Glutamatergic neuron (in vitro differentiated cells): ENCODE measurements at regions not wholly inside any gene's neighbourhood (a gene's known extent, or its start where the extent isn't known, plus 50 kb on each side); places are given as distances from the start of the nearest gene placed in this dataset.
"Not testable (repeated sequence)": the region's sequence is repeated elsewhere in the genome, so short reads cannot be mapped to it uniquely, and the experiment has no call there.

Source experiments
- DNase-seq: peaks from one replicate; pipeline ENCODE4 v3.0.0; 2022
- H3K27ac Mint-ChIP-seq: one replicate; pipeline ENCODE4 v1.8.0; 2020; ENCODE audit warnings: mild to moderate bottlenecking, mixed read lengths, inconsistent platforms; ENCODE audit not compliant: unreplicated experiment
- H3K27me3 Mint-ChIP-seq: one replicate; pipeline ENCODE4 v1.8.0; 2020; ENCODE audit warnings: mild to moderate bottlenecking, moderate library complexity, mixed read lengths, inconsistent platforms; ENCODE audit not compliant: unreplicated experiment
- H3K36me3 Mint-ChIP-seq: one replicate; pipeline ENCODE4 v1.8.0; 2020; ENCODE audit warnings: mild to moderate bottlenecking, mixed read lengths, inconsistent platforms; ENCODE audit not compliant: unreplicated experiment
- H3K4me1 Mint-ChIP-seq: one replicate; pipeline ENCODE4 v1.8.0; 2020; ENCODE audit warnings: mild to moderate bottlenecking, low read depth, mixed read lengths, inconsistent platforms; ENCODE audit not compliant: unreplicated experiment
- H3K4me3 Mint-ChIP-seq: one replicate; pipeline ENCODE4 v1.8.0; 2020; ENCODE audit warnings: mild to moderate bottlenecking, mixed read lengths, inconsistent platforms; ENCODE audit not compliant: unreplicated experiment
- H3K9me3 Mint-ChIP-seq: one replicate; pipeline ENCODE4 v1.8.0; 2020; ENCODE audit warnings: mild to moderate bottlenecking, moderate library complexity, mixed read lengths, inconsistent platforms; ENCODE audit not compliant: unreplicated experiment
- TF ChIP-seq, protein P1 (sequence below): fragments of 200-600 bp; sonication (generic); IDR thresholded peaks from one replicate; pipeline ENCODE4 v1.5.0; 2021; ENCODE audit not compliant: partially characterized antibody, unreplicated experiment

- Mint-ChIP-seq H3K4me1 (no peaks in the 10 kb centered on the region), H3K9me3 (peaks cover 6% of the 10 kb centered on the region), H3K27me3 (no peaks in the 10 kb centered on the region), H3K27ac (no peak overlapping the region), H3K36me3 (no peaks in the 10 kb centered on the region), H3K4me3 (no peak overlapping the region)
- TF ChIP-seq, protein P1, sequence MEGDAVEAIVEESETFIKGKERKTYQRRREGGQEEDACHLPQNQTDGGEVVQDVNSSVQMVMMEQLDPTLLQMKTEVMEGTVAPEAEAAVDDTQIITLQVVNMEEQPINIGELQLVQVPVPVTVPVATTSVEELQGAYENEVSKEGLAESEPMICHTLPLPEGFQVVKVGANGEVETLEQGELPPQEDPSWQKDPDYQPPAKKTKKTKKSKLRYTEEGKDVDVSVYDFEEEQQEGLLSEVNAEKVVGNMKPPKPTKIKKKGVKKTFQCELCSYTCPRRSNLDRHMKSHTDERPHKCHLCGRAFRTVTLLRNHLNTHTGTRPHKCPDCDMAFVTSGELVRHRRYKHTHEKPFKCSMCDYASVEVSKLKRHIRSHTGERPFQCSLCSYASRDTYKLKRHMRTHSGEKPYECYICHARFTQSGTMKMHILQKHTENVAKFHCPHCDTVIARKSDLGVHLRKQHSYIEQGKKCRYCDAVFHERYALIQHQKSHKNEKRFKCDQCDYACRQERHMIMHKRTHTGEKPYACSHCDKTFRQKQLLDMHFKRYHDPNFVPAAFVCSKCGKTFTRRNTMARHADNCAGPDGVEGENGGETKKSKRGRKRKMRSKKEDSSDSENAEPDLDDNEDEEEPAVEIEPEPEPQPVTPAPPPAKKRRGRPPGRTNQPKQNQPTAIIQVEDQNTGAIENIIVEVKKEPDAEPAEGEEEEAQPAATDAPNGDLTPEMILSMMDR: no peak
- DNase-seq: no peak
Measured at GRCh38 chrX:63050225-63050624, 300.9 kb downstream of the SPIN4 start.

DNA sequence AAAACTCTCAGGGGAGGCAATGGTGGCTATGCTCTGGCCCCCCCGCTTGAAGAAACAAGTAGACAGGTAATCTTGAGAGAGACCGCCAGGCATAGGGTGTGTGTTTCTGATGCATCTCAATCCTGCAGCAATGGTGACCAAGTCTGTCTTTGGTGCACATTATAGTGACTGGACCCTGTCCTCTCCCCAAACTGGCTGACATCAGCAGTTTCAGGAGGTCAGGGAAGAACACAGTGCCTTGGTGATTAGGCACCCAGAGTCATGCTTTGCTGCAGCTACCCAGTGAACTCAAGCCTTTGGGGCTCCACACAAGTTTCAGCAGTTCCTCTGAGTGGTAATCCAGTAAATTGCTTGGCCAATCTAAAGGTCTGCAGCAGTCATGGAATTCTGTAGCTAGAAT is 318.3 kb downstream of the SPIN4 start:
- H3K36me3 Mint-ChIP-seq: no peaks in the 10 kb centered on the region
- no peaks in the 10 kb centered on the region for H3K4me1 Mint-ChIP-seq
- TF ChIP-seq, protein P1: no peak
- no peak overlapping the region for H3K4me3 Mint-ChIP-seq
- H3K27ac Mint-ChIP-seq: no peak overlapping the region
- H3K27me3 Mint-ChIP-seq: peaks cover 2% of the 10 kb centered on the region
- peaks cover 4% of the 10 kb centered on the region for H3K9me3 Mint-ChIP-seq
- DNase-seq: no peak

- no peak for DNase-seq
- Mint-ChIP-seq H3K27ac (no peak overlapping the region), H3K9me3 (peaks cover 5% of the 10 kb centered on the region), H3K4me1 (no peaks in the 10 kb centered on the region), H3K36me3 (no peaks in the 10 kb centered on the region), H3K4me3 (no peak overlapping the region), H3K27me3 (no peaks in the 10 kb centered on the region)
- TF ChIP-seq, protein P1: no peak
Measured at GRCh38 chrX:63013549-63013948, 337.6 kb downstream of the SPIN4 start.

DNA sequence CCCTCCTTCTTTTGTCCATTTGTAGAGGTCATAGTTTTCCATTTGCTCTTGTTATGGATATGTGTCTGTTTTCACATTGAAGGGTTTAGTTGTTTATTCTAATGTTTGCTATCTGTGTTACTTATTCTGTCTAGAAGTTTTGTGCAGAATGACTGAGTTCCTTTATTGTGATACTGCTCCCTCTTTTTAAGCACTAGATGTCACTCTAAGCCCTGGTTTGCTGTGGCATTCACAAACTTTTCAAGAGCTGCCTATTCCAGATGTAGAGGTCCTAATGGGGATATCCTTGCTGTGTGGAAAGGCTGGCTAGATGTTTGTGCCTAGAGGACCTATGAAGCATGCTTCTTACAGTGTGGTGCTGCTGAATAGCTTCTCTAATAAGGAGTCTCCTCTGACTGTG is 338.6 kb downstream of the SPIN4 start:
- H3K4me3 Mint-ChIP-seq: no peak overlapping the region
- TF ChIP-seq, protein P1: no peak
- no peak for DNase-seq
- no peaks in the 10 kb centered on the region for H3K27me3 Mint-ChIP-seq
- no peaks in the 10 kb centered on the region for H3K36me3 Mint-ChIP-seq
- H3K4me1 Mint-ChIP-seq: no peaks in the 10 kb centered on the region
- peaks cover 5% of the 10 kb centered on the region for H3K9me3 Mint-ChIP-seq
- no peak overlapping the region for H3K27ac Mint-ChIP-seq

GRCh38 chrX:63000196-63000595 is 350.9 kb downstream of the SPIN4 start:
- H3K4me1 Mint-ChIP-seq, H3K9me3 Mint-ChIP-seq, H3K36me3 Mint-ChIP-seq, H3K27ac Mint-ChIP-seq, H3K4me3 Mint-ChIP-seq, H3K27me3 Mint-ChIP-seq, DNase-seq: not testable (repeated sequence)
